NT2/D1 (cell line): ENCODE measurements at regions not wholly inside any gene's neighbourhood (a gene's known extent, or its start where the extent isn't known, plus 50 kb on each side); places are given as distances from the start of the nearest gene placed in this dataset.

Experiments used
- YY1 ChIP-seq: IDR thresholded peaks from 2 replicates; pipeline ENCODE4 v1.6.1; 2011; ENCODE audit not compliant: insufficient read length, insufficient read depth
- ZNF274 ChIP-seq: IDR thresholded peaks from 2 replicates; pipeline ENCODE4 v1.6.1; 2011; ENCODE audit warnings: mild to moderate bottlenecking, low read depth, low read length

DNA sequence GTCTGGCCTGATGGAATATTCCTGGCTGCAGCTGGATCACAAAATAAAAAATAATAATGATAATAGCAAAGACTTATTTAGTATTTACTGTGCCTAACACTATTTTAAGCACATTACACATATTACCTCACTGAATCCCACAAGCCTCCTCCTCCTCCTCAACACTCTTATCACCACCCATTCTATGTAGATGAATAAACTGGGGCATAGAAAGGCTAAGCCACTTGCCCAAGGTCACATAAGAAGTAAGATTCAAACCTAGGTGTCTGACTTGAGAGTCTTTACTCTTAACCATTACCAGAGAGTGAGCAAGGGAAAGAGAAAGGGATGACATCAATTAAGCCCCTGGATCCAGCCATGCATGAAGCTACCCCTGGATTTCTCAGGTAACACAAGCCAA is 493.1 kb downstream of the SHQ1 start:
- TF ChIP-seq ZNF274 (no peak), YY1 (no peak)
